ENCODE measurements at regions not wholly inside any gene's neighbourhood (a gene's known extent, or its start where the extent isn't known, plus 50 kb on each side); places are given as distances from the start of the nearest gene placed in this dataset.

DNA sequence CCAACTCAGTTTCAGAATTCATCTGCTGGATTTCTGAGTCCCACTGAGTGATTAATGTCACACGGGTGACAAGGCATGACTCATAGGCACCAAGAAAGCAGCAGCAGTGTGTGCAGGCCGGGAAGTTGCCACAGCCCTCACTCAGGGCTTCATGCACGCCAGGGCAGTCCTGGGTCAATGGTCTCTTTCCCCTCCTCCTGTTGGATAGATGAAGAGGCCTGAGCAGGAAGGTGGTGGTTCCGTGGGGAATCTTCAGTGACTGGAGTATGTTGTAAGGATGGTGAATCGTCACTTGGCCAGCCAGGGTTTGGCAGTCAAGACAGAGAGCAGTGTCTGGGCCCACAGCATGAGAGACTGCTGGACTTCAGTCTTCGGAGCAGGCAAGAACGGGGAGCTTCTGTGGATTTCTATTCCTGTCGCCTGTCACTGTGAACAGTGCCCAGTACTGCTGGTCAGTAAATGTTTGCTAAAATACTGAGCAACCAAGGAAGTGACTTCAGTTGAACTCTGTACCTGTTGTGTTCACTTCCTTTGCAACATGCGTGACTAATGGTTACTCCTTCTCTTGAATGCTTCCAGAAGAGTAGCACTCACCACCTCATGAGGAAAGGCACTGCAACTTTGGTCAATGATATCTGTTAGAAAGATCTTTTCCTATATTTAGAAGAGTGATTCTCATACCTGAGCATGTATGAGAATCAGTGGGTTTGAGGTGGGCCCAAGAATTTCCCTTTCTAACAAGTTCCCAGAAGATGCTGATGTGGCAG is 62.0 kb upstream of the CD93 start:
- no peak for TF ChIP-seq EZH2 (IDR thresholded peaks at IDR 0.05)
- TF ChIP-seq POLR2AphosphoS5 (IDR thresholded peaks at IDR 0.05; ENCODE audit: borderline replicate concordance, low read depth, low read length) = no peak
- no peak for TF ChIP-seq FOXP2 (optimal IDR thresholded peaks at IDR 0.05; ENCODE audit: control extremely low read depth, extremely low read length, insufficient read depth)

All from SK-N-MC (cell line).